HepG2 (cell line): ENCODE measurements at regions not wholly inside any gene's neighbourhood (a gene's known extent, or its start where the extent isn't known, plus 50 kb on each side); places are given as distances from the start of the nearest gene placed in this dataset.

Source experiments
- ATAC-seq: fragments of 200-7000 bp; cut with Tn5 transposase; 3 replicates; pipeline ENCODE4 v1.9.1; 2020; ENCODE audit warnings: mild to moderate bottlenecking, moderate library complexity
- BruUV-seq: library from RNA; stranded (reverse); fragments of 400-500 nt; replicated peaks from 2 replicates; lab custom pipeline; 2021; lab: Mats Ljungman, UMichigan
- CTCF ChIA-PET: fragments of 300-600 bp; formaldehyde crosslinking; extraction: SDS; loops from one replicate; lab custom pipeline; 2021; ENCODE audit warnings: low total read pairs, inconsistent platforms, low intra/inter-chr PET ratio; lab: Yijun Ruan, JAX
- POLR2A ChIA-PET: fragments of 350-600 bp; sonication (Branson Sonifier 250); formaldehyde crosslinking; loops from one replicate; lab custom pipeline; 2020; ENCODE audit warnings: antibody characterized with exemption, inconsistent platforms; lab: Yijun Ruan, JAX
- DNase-seq: peaks from one replicate; pipeline ENCODE4 v3.0.0-alpha.2; 2015; ENCODE audit warnings: low spot score
- FAIRE-seq: peaks from 3 replicates; lab custom pipeline; 2011; peaks lifted over from hg19 to GRCh38; lab: Jason Lieb, UNC
- H2AFZ ChIP-seq: one replicate; pipeline ENCODE4 v1.6.1; 2011; ENCODE audit warnings: low read length, inconsistent platforms
- H3K27ac ChIP-seq: fragments of 300-600 bp; 3 replicates; pipeline ENCODE4 v1.8.0; 2011; ENCODE audit warnings: mixed run types, mild to moderate bottlenecking, mixed read lengths, low read length, inconsistent platforms; ENCODE audit not compliant: insufficient read depth; ENCODE audit errors: extremely low read length
- H3K27me3 ChIP-seq, 2 experiments: fragments of 200-600 bp in 1 of 2; 2 replicates in 1 of 2; 3 replicates in 1 of 2; pipeline versions ENCODE4 v1.6.0 to v1.8.0; 2011; ENCODE audit warnings: low read length in 2 of 2, mild to moderate bottlenecking in 2 of 2, moderate library complexity in 2 of 2, inconsistent platforms in 1 of 2; ENCODE audit not compliant: insufficient read depth in 2 of 2, control insufficient read depth in 1 of 2
- H3K36me3 ChIP-seq, 2 experiments: fragments of 200-600 bp in 1 of 2; replicated peaks in 1 of 2; 2 replicates in 1 of 2; 3 replicates in 1 of 2; pipeline versions ENCODE4 v1.5.1 to v1.8.0; 2011; ENCODE audit warnings: low read length in 2 of 2, inconsistent platforms in 1 of 2; ENCODE audit not compliant: insufficient read depth in 2 of 2, control insufficient read depth in 1 of 2
- H3K4me1 ChIP-seq: 2 replicates; pipeline ENCODE4 v1.5.1; 2012; ENCODE audit warnings: low read length, inconsistent platforms; ENCODE audit not compliant: insufficient read depth
- H3K4me2 ChIP-seq: 2 replicates; pipeline ENCODE4 v1.6.0; 2011; ENCODE audit warnings: low read depth, low read length, inconsistent platforms
- H3K4me3 ChIP-seq, 3 experiments: fragments of 200-600 bp in 1 of 3; sonication (generic), shearing (Covaris generic) in 1 of 3; replicated peaks in 1 of 3; 2 replicates each; pipeline ENCODE4 v1.5.1; 2011 to 2016; ENCODE audit warnings: low read length in 3 of 3, inconsistent platforms in 2 of 3, low read depth in 2 of 3, mild to moderate bottlenecking in 2 of 3, control low read depth in 1 of 3, mixed read lengths in 1 of 3; ENCODE audit not compliant: insufficient read depth in 1 of 3
- H3K79me2 ChIP-seq: one replicate; pipeline ENCODE4 v1.6.1; 2011; ENCODE audit warnings: low read length, inconsistent platforms; ENCODE audit not compliant: insufficient read depth
- H3K9ac ChIP-seq: 2 replicates; pipeline ENCODE4 v1.6.0; 2011; ENCODE audit warnings: mild to moderate bottlenecking, low read depth, low read length, inconsistent platforms; ENCODE audit not compliant: insufficient read depth
- H3K9me3 ChIP-seq: 2 replicates; pipeline ENCODE4 v1.5.1; 2012; ENCODE audit warnings: mild to moderate bottlenecking, low read length
- H4K20me1 ChIP-seq: 2 replicates; pipeline ENCODE4 v1.6.0; 2011; ENCODE audit warnings: inconsistent platforms, mild to moderate bottlenecking, low read length, moderate library complexity; ENCODE audit not compliant: insufficient read depth
- CC2D1A ChIP-seq: sonication (generic); formaldehyde crosslinking; IDR thresholded peaks from 2 replicates; pipeline ENCODE4 v1.8.1; 2023; ENCODE audit warnings: mild to moderate bottlenecking, missing genetic modification reagents
- EED ChIP-seq: sonication (generic); formaldehyde crosslinking; IDR thresholded peaks from 2 replicates; pipeline ENCODE4 v1.5.0; 2020; ENCODE audit warnings: mild to moderate bottlenecking, missing genetic modification reagents
- FOXO4 ChIP-seq: sonication (generic); formaldehyde crosslinking; conservative IDR thresholded peaks from 2 replicates; pipeline ENCODE4 v1.8.1; 2023; ENCODE audit warnings: missing genetic modification reagents
- HDAC2 ChIP-seq: sonication (generic); formaldehyde crosslinking; IDR thresholded peaks from 2 replicates; pipeline ENCODE4 v1.4.0; 2020; ENCODE audit warnings: missing genetic modification reagents
- MED1 ChIP-seq: sonication (generic); formaldehyde crosslinking; IDR thresholded peaks from 2 replicates; pipeline ENCODE4 v1.4.0; 2020; ENCODE audit warnings: missing genetic modification reagents
- MIXL1 ChIP-seq: IDR thresholded peaks from 2 replicates; pipeline ENCODE4 v1.6.1; 2016
- NONO ChIP-seq, 2 experiments: fragments of 450-650 bp in 1 of 2; sonication (generic) in 1 of 2; formaldehyde crosslinking in 1 of 2; IDR thresholded peaks in 1 of 2; conservative IDR thresholded peaks in 1 of 2; 2 replicates each; pipeline versions ENCODE4 v1.6.1 to v1.8.0; 2017 to 2022; ENCODE audit warnings: mild to moderate bottlenecking in 1 of 2, missing genetic modification reagents in 1 of 2, moderate library complexity in 1 of 2
- PHF21A ChIP-seq: sonication (generic); formaldehyde crosslinking; IDR thresholded peaks from 2 replicates; pipeline ENCODE4 v1.5.0; 2020; ENCODE audit warnings: mild to moderate bottlenecking, missing genetic modification reagents
- PRMT3 ChIP-seq: sonication (generic); formaldehyde crosslinking; IDR thresholded peaks from 2 replicates; pipeline ENCODE4 v1.8.1; 2022; ENCODE audit warnings: low read depth, mild to moderate bottlenecking, moderate library complexity, missing genetic modification reagents, borderline replicate concordance
- RXRA ChIP-seq: sonication (generic); formaldehyde crosslinking; IDR thresholded peaks from 2 replicates; pipeline ENCODE4 v1.5.1; 2020; ENCODE audit warnings: missing genetic modification reagents
- SALL1 ChIP-seq: sonication (generic); formaldehyde crosslinking; IDR thresholded peaks from 2 replicates; pipeline ENCODE4 v1.8.0; 2022; ENCODE audit warnings: mild to moderate bottlenecking, missing genetic modification reagents
- SCMH1 ChIP-seq: sonication (generic); formaldehyde crosslinking; IDR thresholded peaks from 2 replicates; pipeline ENCODE4 v1.9.0; 2021; ENCODE audit warnings: missing genetic modification reagents, mild to moderate bottlenecking, borderline replicate concordance
- SIN3A ChIP-seq: IDR thresholded peaks from 2 replicates; pipeline ENCODE4 v1.6.1; 2011; ENCODE audit warnings: low read depth, mild to moderate bottlenecking, control low read depth, low read length, borderline replicate concordance
- SIX4 ChIP-seq: sonication (generic); formaldehyde crosslinking; IDR thresholded peaks from 2 replicates; pipeline ENCODE4 v1.4.0; 2020; ENCODE audit warnings: missing genetic modification reagents
- SRY ChIP-seq: sonication (generic); formaldehyde crosslinking; IDR thresholded peaks from 2 replicates; pipeline ENCODE4 v1.8.0; 2022; ENCODE audit warnings: mild to moderate bottlenecking, missing genetic modification reagents
- TCF7L2 ChIP-seq: IDR thresholded peaks from 2 replicates; pipeline ENCODE4 v1.6.1; 2011; ENCODE audit warnings: mild to moderate bottlenecking, low read depth, low read length, moderate library complexity
- ZGPAT ChIP-seq: IDR thresholded peaks from 2 replicates; pipeline ENCODE4 v1.6.1; 2016; ENCODE audit warnings: mild to moderate bottlenecking
- ZMAT5 ChIP-seq: sonication (generic); formaldehyde crosslinking; IDR thresholded peaks from 2 replicates; pipeline ENCODE4 v1.5.0; 2020; ENCODE audit warnings: mild to moderate bottlenecking, low read depth, missing genetic modification reagents, borderline replicate concordance
- ZNF44 ChIP-seq: sonication (generic); formaldehyde crosslinking; IDR thresholded peaks from 2 replicates; pipeline ENCODE4 v1.5.1; 2020; ENCODE audit warnings: mild to moderate bottlenecking, missing genetic modification reagents
- ZNF569 ChIP-seq: sonication (generic); formaldehyde crosslinking; IDR thresholded peaks from 2 replicates; pipeline ENCODE4 v1.5.0; 2020; ENCODE audit warnings: mild to moderate bottlenecking, missing genetic modification reagents, moderate library complexity, borderline replicate concordance
- ZNF709 ChIP-seq: sonication (generic); formaldehyde crosslinking; IDR thresholded peaks from 2 replicates; pipeline ENCODE4 v1.5.0; 2020; ENCODE audit warnings: mild to moderate bottlenecking, missing genetic modification reagents
- WGBS: methylation state at CpG from one replicate; pipeline ENCODE4 v1.1.6; 2017; ENCODE audit warnings: low lambda C conversion rate; 5-methylcytosine and 5-hydroxymethylcytosine counted together
- in situ Hi-C: cut with HindIII; loops from 2 replicates; pipeline ENCODE4 v1.10.0; 2017; ENCODE audit warnings: low pct_unique_long_range_greater_than_20kb; ENCODE audit not compliant: extremely low pct_ligation_motif_present
- intact Hi-C: fragments of 100-400 bp; cut with micrococcal nuclease; formaldehyde crosslinking; loops from one replicate; pipeline ENCODE4 v1.10.0; 2022; ENCODE audit not compliant: unreplicated experiment

- no peak for TF ChIP-seq ZNF44 (CRISPR knock-in tag)
- TF ChIP-seq SIX4 (CRISPR knock-in tag), result no peak
- no peak for TF ChIP-seq SCMH1 (CRISPR knock-in tag)
- TF ChIP-seq ZMAT5 (CRISPR knock-in tag), result no peak
- no peak for TF ChIP-seq EED (CRISPR knock-in tag)
- TF ChIP-seq PHF21A, result no peak
- no peak for TF ChIP-seq MED1 (CRISPR knock-in tag)
- no peak for TF ChIP-seq FOXO4 (CRISPR knock-in tag)
- TF ChIP-seq CC2D1A (CRISPR knock-in tag), result no peak
- TF ChIP-seq ZNF569 (CRISPR knock-in tag), result no peak
These were observed 461.4 kb upstream of the KIRREL3 start (continued) for GRCh38 chr11:127462065-127462344.

- H3K4me2 ChIP-seq, result no peak overlapping the region
- ChIA-PET CTCF (no interaction called here), POLR2A (no interaction called here)
- DNase-seq, result no peak
- H3K79me2 ChIP-seq, result no peaks in the 10 kb centered on the region
- WGBS, result 6% methylated on average over 6 of the region's 6 CpGs
- H3K4me3 ChIP-seq, result no peak overlapping the region
- no TSS peak for BruUV-seq
- H3K27me3 ChIP-seq, result no peaks in the 10 kb centered on the region
- H3K9me3 ChIP-seq, result no peaks in the 10 kb centered on the region
- FAIRE-seq, result no peak
- no peaks in the 10 kb centered on the region for H3K4me1 ChIP-seq
- no peak overlapping the region for H3K27ac ChIP-seq
- no peaks in the 10 kb centered on the region for H4K20me1 ChIP-seq
- H2AFZ ChIP-seq, result no peak overlapping the region
- H3K9ac ChIP-seq, result no peak overlapping the region
- in situ Hi-C loops (no loop called here), intact Hi-C loops (no loop called here)
- no peaks in the 10 kb centered on the region for H3K36me3 ChIP-seq
- no peak for ATAC-seq
- no peak for TF ChIP-seq SALL1 (CRISPR knock-in tag)
- no peak for TF ChIP-seq SIN3A
- TF ChIP-seq PRMT3 (CRISPR knock-in tag), result no peak
- TF ChIP-seq RXRA (CRISPR knock-in tag), result no peak
- no peak for TF ChIP-seq HDAC2
- no peak for TF ChIP-seq MIXL1
- TF ChIP-seq SRY, result no peak
- TF ChIP-seq ZGPAT (CRISPR knock-in tag), result no peak
- no peak for TF ChIP-seq NONO (IDR thresholded peaks at IDR 0.05)
- TF ChIP-seq NONO (CRISPR knock-in tag; conservative IDR thresholded peaks at IDR 0.05), result no peak
- TF ChIP-seq TCF7L2, result no peak
- no peak for TF ChIP-seq ZNF709 (CRISPR knock-in tag)
These were observed 460.9 kb upstream of the KIRREL3 start for GRCh38 chr11:127461241-127462064.
